Psoas muscle (tissue), 7 donors: ENCODE measurements at regions not wholly inside any gene's neighbourhood (a gene's known extent, or its start where the extent isn't known, plus 50 kb on each side); places are given as distances from the start of the nearest gene placed in this dataset.

Source experiments
- ATAC-seq, 4 donors: fragments of 200-7000 bp; cut with Tn5 transposase; one replicate each; pipeline ENCODE4 v1.9.1; 2020; ENCODE audit warnings: moderate library complexity in 3 of 4, mild to moderate bottlenecking in 2 of 4
- DNase-seq, 2 donors: peaks; one replicate each; pipeline ENCODE4 v3.0.0-alpha.2; 2020
- H3K27ac ChIP-seq: fragments of 200-600 bp; one replicate; pipeline ENCODE4 v1.8.0; 2022
- H3K27me3 ChIP-seq, 3 donors: fragments of 200-600 bp in 1 of 3; one replicate each; pipeline versions ENCODE4 v1.6.1 to v1.8.0; 2013 to 2022; ENCODE audit warnings: low read length in 2 of 3, mild to moderate bottlenecking in 2 of 3, moderate library complexity in 1 of 3; ENCODE audit not compliant: insufficient read depth in 3 of 3
- H3K36me3 ChIP-seq, 2 donors: fragments of 200-600 bp in 1 of 2; one replicate each; pipeline versions ENCODE4 v1.6.1 to v1.8.0; 2013 to 2022; ENCODE audit warnings: low read depth in 1 of 2, mild to moderate bottlenecking in 1 of 2, moderate library complexity in 1 of 2; ENCODE audit not compliant: insufficient read depth in 1 of 2
- H3K4me1 ChIP-seq: fragments of 200-600 bp; one replicate; pipeline ENCODE4 v1.8.0; 2022
- H3K4me3 ChIP-seq: fragments of 200-600 bp; one replicate; pipeline ENCODE4 v1.8.0; 2022; ENCODE audit warnings: mild to moderate bottlenecking
- H3K9me3 ChIP-seq: fragments of 200-600 bp; one replicate; pipeline ENCODE4 v1.8.0; 2022
- WGBS, 3 donors: extraction: QIAGEN DNeasy Blood & Tissue Kit; methylation state at CpG; one replicate each; pipeline versions ENCODE4 v1.1.6 to v1.1.7; 2013; 5-methylcytosine and 5-hydroxymethylcytosine counted together
- intact Hi-C, 2 donors: fragments of 100-400 bp; cut with DNase I; formaldehyde crosslinking; loops; one replicate each; pipeline versions ENCODE4 v1.11.0 to v1.14.2; 2022
- TF ChIP-seq, protein P1 (sequence below): fragments of 200-600 bp; IDR thresholded peaks from one replicate; pipeline ENCODE4 v1.8.0; 2022; ENCODE audit warnings: antibody characterized with exemption
- donor health status: healthy with polysubstance abuse.
- donor health status: DM: no; HTN: no; CAD: no; lungs with moderate emphysema.
- donor health status: Bipolar disorder and iron deficiency.
- donor health status: healthy.
- donor health status: DM: yes; HTN: yes; CAD: no.
- donor health status: DM: no; HTN: no; CAD: no.
- donor health status: DM: yes; HTN: yes; CAD: no.

DNA sequence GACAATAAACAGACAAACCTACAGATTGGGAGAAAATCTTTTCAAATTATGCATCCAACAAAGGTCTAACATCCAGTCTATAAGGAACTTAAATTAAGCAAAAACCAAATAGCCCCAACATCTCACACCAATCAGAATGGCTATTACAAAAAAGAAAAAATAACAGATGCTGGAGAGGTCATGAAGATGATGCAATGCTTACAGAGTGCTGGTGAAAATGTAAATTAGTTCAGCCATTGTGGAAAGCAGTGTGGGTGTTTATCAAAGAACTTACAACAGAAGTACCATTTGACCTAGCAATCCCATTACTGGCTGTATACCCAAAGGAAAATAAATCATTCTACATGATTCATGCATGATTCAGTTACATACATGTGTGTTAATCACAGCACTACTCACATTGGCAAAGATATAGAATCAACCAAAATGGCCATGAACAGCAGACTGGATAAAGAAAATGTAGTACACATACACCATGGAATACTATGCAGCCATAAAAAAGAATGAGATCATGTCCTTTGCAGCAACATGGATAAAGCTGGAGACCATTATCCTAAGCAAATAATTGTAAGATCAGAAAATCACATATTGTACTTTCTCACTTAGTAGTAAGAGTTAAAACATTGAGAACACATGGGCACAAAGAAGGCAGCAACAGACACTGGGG is 223.9 kb upstream of the WSB1 start:
- H3K4me3 ChIP-seq, result no peak overlapping the region
- no peak for DNase-seq
- TF ChIP-seq, protein P1, sequence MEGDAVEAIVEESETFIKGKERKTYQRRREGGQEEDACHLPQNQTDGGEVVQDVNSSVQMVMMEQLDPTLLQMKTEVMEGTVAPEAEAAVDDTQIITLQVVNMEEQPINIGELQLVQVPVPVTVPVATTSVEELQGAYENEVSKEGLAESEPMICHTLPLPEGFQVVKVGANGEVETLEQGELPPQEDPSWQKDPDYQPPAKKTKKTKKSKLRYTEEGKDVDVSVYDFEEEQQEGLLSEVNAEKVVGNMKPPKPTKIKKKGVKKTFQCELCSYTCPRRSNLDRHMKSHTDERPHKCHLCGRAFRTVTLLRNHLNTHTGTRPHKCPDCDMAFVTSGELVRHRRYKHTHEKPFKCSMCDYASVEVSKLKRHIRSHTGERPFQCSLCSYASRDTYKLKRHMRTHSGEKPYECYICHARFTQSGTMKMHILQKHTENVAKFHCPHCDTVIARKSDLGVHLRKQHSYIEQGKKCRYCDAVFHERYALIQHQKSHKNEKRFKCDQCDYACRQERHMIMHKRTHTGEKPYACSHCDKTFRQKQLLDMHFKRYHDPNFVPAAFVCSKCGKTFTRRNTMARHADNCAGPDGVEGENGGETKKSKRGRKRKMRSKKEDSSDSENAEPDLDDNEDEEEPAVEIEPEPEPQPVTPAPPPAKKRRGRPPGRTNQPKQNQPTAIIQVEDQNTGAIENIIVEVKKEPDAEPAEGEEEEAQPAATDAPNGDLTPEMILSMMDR, result no peak
- no peaks in the 10 kb centered on the region for H3K4me1 ChIP-seq
- no peak for ATAC-seq
- intact Hi-C loops, result no loop called here
- H3K36me3 ChIP-seq, result no peaks in the 10 kb centered on the region
- H3K27ac ChIP-seq, result no peak overlapping the region
- H3K9me3 ChIP-seq, result no peaks in the 10 kb centered on the region
- peaks cover 0 to 2% (median 0%) of the 10 kb centered on the region in 3 donors for H3K27me3 ChIP-seq

DNA sequence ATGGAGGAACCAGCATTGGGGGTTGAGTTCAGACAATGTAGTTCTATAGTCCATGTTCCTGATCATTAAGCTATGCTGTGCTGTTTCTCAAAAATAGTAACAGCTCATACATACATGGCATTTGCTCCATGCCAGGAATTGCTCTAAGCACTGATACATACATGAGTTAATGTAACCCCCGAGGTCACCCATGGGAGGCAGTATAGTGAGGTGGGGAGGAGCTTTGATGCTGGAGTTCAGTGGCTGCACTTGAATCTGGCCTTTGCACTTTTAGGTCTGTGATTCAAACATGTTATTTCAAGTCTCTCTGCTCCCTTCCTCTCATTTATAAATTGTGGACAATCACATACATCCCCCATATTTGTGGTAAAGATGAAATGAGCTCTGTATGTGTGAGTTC is 223.1 kb upstream of the WSB1 start:
- no peaks in the 10 kb centered on the region for H3K4me1 ChIP-seq
- ATAC-seq, result no peak
- intact Hi-C loops, result no loop called here
- no peak overlapping the region for H3K4me3 ChIP-seq
- DNase-seq, result no peak
- 56 to 71% (median 57%) methylated on average over 1 of the region's 1 CpG for WGBS, 3 donors
- no peaks in the 10 kb centered on the region for H3K36me3 ChIP-seq
- H3K27me3 ChIP-seq, result no peaks in the 10 kb centered on the region
- no peak overlapping the region for H3K27ac ChIP-seq
- no peaks in the 10 kb centered on the region for H3K9me3 ChIP-seq
- TF ChIP-seq, protein P1, result no peak

DNA sequence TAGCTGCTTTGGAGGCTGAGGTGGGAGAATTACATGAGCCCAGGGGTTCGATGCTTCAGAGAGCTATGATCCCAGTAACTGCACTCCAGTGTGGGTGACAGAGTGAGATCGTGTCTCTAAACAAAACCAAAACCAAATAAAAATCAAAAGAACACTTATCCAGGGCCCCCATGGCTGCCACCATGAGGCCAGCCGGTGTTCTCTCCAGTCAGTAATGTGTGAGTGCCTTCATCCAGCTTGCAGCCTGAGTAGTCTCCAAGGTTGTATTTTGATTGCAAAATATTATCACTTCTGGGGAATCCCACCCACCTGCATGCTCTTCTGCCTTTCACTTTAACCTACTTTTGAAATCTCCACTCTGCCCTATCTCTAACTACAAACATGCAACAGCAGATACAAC is 221.0 kb upstream of the WSB1 start:
- Histone ChIP-seq H3K4me1 (no peaks in the 10 kb centered on the region), H3K9me3 (no peaks in the 10 kb centered on the region), H3K36me3 (no peaks in the 10 kb centered on the region), H3K27ac (no peak overlapping the region), H3K4me3 (no peak overlapping the region), H3K27me3 (peaks cover 0 to 3% (median 0%) of the 10 kb centered on the region in 3 donors)
- TF ChIP-seq, protein P1, result no peak
- ATAC-seq, result no peak
- no peak for DNase-seq
- intact Hi-C loops, result no loop called here
- 36 to 48% (median 40%) methylated on average over 3 of the region's 3 CpGs for WGBS, 3 donors

DNA sequence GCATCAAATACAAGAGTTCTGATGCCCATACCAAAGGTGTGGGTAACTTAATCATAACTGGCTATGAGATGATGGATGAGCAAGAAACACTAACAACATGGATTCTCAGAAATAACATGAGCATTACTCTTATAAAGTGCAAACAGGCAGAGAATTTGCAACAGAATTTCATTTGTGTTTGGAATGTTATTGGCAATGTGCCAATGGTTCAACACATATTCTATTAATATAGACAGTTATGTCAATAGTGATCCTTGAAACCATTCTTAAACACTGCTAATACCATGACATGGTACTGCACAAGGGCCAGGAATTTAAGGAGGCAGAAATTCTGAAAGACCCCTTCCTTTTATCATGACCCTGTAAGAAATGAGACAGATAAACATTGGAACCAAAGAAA is 217.1 kb upstream of the WSB1 start:
- Histone ChIP-seq H3K36me3 (no peaks in the 10 kb centered on the region), H3K27me3 (peaks cover 0 to 3% (median 0%) of the 10 kb centered on the region in 3 donors), H3K4me3 (no peak overlapping the region), H3K9me3 (no peaks in the 10 kb centered on the region), H3K27ac (no peak overlapping the region), H3K4me1 (no peaks in the 10 kb centered on the region)
- TF ChIP-seq, protein P1, result no peak
- ATAC-seq (no peak), DNase-seq (no peak)
- intact Hi-C loops, result no loop called here

- H3K27me3 ChIP-seq, result peaks cover 0 to 3% (median 2%) of the 10 kb centered on the region in 3 donors
- H3K4me1 ChIP-seq, result no peaks in the 10 kb centered on the region
- TF ChIP-seq, protein P1, result no peak
- WGBS, 3 donors, result 28 to 39% (median 35%) methylated on average over 2 of the region's 2 CpGs
- no peak overlapping the region for H3K27ac ChIP-seq
- H3K4me3 ChIP-seq, result no peak overlapping the region
- intact Hi-C loops, result no loop called here
- no peak for ATAC-seq
- H3K9me3 ChIP-seq, result no peaks in the 10 kb centered on the region
- no peaks in the 10 kb centered on the region for H3K36me3 ChIP-seq
- no peak for DNase-seq
Measured at GRCh38 chr17:27078296-27078695, 215.6 kb upstream of the WSB1 start.
